Small intestine (tissue), 7 donors: ENCODE measurements at regions not wholly inside any gene's neighbourhood (a gene's known extent, or its start where the extent isn't known, plus 50 kb on each side); places are given as distances from the start of the nearest gene placed in this dataset.

Source experiments
- DNase-seq, 2 donors: peaks; one replicate each; pipeline versions ENCODE4 v3.0.0 to v3.0.0-alpha.2; 2013
- FAIRE-seq: peaks from 2 replicates; lab custom pipeline; 2012; peaks lifted over from hg19 to GRCh38; lab: Jason Lieb, UNC
- H3K27ac ChIP-seq, 3 donors: one replicate each; pipeline ENCODE4 v1.5.1; 2013; ENCODE audit warnings: low read length in 2 of 3, mild to moderate bottlenecking in 2 of 3, control low read depth in 1 of 3, inconsistent platforms in 1 of 3, low read depth in 1 of 3, moderate library complexity in 1 of 3
- H3K27me3 ChIP-seq, 3 donors: one replicate each; pipeline ENCODE4 v1.6.1; 2013; ENCODE audit warnings: low read length in 3 of 3, inconsistent platforms in 1 of 3; ENCODE audit not compliant: control insufficient read depth in 3 of 3, insufficient read depth in 3 of 3
- H3K36me3 ChIP-seq, 3 donors: one replicate each; pipeline ENCODE4 v1.6.1; 2013; ENCODE audit warnings: low read length in 3 of 3, inconsistent platforms in 1 of 3, low read depth in 1 of 3, mild to moderate bottlenecking in 1 of 3, moderate library complexity in 1 of 3; ENCODE audit not compliant: control insufficient read depth in 3 of 3, insufficient read depth in 2 of 3
- H3K4me1 ChIP-seq, 3 donors: one replicate each; pipeline ENCODE4 v1.6.1; 2013; ENCODE audit warnings: low read length in 2 of 3, inconsistent platforms in 1 of 3, low read depth in 1 of 3, mild to moderate bottlenecking in 1 of 3, moderate library complexity in 1 of 3; ENCODE audit not compliant: control insufficient read depth in 3 of 3, insufficient read depth in 2 of 3
- H3K4me3 ChIP-seq, 3 donors: one replicate each; pipeline ENCODE4 v1.5.1; 2013; ENCODE audit warnings: low read length in 3 of 3, control low read depth in 1 of 3, inconsistent platforms in 1 of 3, low read depth in 1 of 3, mild to moderate bottlenecking in 1 of 3, moderate library complexity in 1 of 3
- H3K9me3 ChIP-seq, 2 donors: one replicate each; pipeline ENCODE4 v1.6.1; 2013; ENCODE audit warnings: low read depth in 1 of 2, low read length in 1 of 2; ENCODE audit not compliant: control insufficient read depth in 2 of 2, insufficient read depth in 1 of 2
- WGBS, 3 donors: extraction: QIAGEN DNeasy Blood & Tissue Kit; methylation state at CpG; one replicate each; pipeline ENCODE4 v1.1.7; 2013; 5-methylcytosine and 5-hydroxymethylcytosine counted together
- donor health status: healthy with polysubstance abuse.
- donor health status: control.
- donor health status: control.
- donor health status: Bipolar disorder and iron deficiency.
- donor health status: healthy.

DNA sequence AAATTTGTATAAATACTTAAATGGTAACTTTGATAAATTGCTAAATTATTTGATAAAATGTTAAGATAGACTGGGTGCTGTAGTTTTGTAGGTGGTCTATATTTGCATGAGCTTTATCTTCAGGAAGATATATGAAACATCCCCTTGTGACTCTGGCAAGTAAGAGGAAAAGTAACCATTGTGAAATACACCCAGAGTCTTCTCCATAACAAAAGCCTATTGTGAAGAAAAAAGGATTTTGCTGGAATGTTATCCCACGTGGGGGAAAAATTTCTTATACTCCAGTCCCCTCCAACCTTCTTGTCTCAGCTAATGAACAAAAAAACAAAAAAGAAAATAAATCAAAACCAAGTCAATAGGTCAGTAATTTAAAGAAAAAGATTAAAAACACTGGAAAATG lies 600.7 kb downstream of the HDGFL1 start:
- DNase-seq (no peak), FAIRE-seq (no peak)
- H3K27ac ChIP-seq: no peak overlapping the region
- H3K4me3 ChIP-seq: no peak overlapping the region
- no peaks in the 10 kb centered on the region for H3K36me3 ChIP-seq
- no peaks in the 10 kb centered on the region for H3K4me1 ChIP-seq
- H3K9me3 ChIP-seq: peaks cover 0 to 18% of the 10 kb centered on the region in 2 donors
- H3K27me3 ChIP-seq: no peaks in the 10 kb centered on the region
- WGBS, 3 donors: 22 to 54% (median 39%) methylated on average over 1 of the region's 1 CpG

DNA sequence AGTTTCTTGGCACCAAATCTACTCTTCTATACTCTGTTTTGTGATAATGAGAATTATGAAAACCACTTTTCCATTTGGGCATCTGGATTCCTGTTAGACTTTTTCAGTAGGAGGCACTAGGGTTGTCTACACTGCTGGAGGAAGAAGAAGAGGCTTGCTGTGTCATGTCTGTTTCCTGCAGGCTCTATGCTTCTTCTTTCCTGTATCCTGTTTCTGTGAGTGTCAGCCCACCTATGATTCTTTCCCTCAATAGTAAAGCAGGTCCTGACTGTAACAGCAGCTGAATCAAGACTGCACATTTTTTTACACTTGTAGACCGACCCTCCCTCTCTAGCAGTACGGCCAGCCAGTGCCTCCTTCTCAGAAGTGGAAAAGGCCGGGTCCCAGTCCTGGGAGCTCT lies 603.9 kb downstream of the HDGFL1 start:
- WGBS, 3 donors: 56 to 70% (median 67%) methylated on average over 3 of the region's 3 CpGs
- no peak for FAIRE-seq
- H3K4me1 ChIP-seq: no peaks in the 10 kb centered on the region
- H3K36me3 ChIP-seq: no peaks in the 10 kb centered on the region
- no peak for DNase-seq
- H3K4me3 ChIP-seq: no peak overlapping the region
- H3K9me3 ChIP-seq: peaks cover 0 to 7% of the 10 kb centered on the region in 2 donors
- H3K27ac ChIP-seq: no peak overlapping the region
- H3K27me3 ChIP-seq: no peaks in the 10 kb centered on the region

DNA sequence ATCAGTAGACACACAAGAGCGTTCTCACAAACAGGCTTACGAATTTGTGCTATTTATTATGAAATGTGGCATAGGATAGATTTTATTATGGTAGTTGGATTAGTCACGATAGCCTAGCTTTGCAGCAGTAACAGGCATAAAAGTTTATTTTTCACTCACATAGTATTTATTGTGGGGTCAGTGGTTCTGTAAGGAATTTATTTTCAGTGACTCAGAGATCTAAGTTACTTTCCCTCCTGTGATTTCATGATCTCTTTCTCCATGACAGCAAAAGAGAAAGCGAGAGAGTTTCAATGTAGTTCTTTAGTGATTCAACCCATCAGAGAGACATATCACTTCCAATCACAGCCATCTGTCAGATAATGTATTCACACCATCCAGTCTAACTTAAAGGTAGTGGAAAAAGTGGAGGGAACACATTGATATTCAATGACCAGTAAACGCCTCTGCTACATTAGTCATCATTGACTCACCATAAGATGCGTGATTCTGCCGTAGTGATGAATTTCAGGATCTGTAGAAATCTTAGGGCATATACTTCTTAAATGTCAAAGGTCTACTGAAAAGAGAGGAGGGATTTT lies 605.5 kb downstream of the HDGFL1 start:
- H3K4me3 ChIP-seq: no peak overlapping the region
- no peaks in the 10 kb centered on the region for H3K36me3 ChIP-seq
- no peaks in the 10 kb centered on the region for H3K27me3 ChIP-seq
- WGBS, 3 donors: 74 to 84% (median 77%) methylated on average over 7 of the region's 7 CpGs
- no peak for FAIRE-seq
- H3K9me3 ChIP-seq: peaks cover 0 to 5% of the 10 kb centered on the region in 2 donors
- no peak overlapping the region for H3K27ac ChIP-seq
- no peaks in the 10 kb centered on the region for H3K4me1 ChIP-seq
- DNase-seq: no peak

DNA sequence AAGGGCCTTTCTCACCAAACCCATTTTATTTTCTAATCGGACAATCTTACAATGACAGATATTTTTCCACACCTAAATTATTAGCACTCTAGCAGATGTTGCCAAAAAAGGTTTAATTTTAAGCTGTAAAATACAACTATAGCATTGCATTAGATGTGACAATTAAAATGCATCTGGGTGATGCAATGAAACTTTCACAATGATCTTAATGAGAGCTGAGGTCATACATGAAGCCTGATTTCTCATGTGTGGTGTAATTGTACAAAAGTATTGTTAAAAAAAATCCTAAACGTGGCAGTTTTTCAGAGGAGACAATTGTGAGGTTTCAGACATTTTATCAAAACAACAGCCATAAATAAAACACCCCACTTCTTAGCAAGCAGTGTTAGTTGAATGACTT lies 606.0 kb downstream of the HDGFL1 start:
- no peak overlapping the region for H3K4me3 ChIP-seq
- 52 to 64% (median 64%) methylated on average over 2 of the region's 2 CpGs for WGBS, 3 donors

DNA sequence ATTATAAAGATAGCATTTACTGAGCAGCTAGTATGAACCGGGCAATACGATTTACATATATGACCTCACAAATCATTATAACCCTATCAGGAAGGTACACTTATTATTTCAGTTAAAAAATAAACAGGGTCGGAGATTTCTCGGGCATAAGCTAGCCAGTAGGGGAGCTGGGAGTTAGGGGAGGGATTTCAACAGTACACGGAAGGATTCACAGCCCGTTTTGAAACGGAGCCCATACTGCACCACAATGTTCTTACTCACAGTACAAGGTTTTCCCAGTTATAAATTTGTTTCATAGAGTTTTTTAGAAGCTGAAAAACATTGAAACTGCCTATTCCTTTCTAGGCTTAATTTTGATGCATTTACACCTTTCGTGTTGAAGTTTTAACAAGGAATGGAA lies 607.1 kb downstream of the HDGFL1 start:
- WGBS, 3 donors: 84 to 91% (median 89%) methylated on average over 8 of the region's 8 CpGs
- no peak for FAIRE-seq

More for the DNA sequence above, 606.0 kb downstream of the HDGFL1 start:
- FAIRE-seq (no peak), DNase-seq (no peak)
- Histone ChIP-seq H3K27ac (no peak overlapping the region), H3K4me1 (no peaks in the 10 kb centered on the region), H3K36me3 (no peaks in the 10 kb centered on the region), H3K9me3 (peaks cover 0 to 5% of the 10 kb centered on the region in 2 donors), H3K27me3 (no peaks in the 10 kb centered on the region)

DNA sequence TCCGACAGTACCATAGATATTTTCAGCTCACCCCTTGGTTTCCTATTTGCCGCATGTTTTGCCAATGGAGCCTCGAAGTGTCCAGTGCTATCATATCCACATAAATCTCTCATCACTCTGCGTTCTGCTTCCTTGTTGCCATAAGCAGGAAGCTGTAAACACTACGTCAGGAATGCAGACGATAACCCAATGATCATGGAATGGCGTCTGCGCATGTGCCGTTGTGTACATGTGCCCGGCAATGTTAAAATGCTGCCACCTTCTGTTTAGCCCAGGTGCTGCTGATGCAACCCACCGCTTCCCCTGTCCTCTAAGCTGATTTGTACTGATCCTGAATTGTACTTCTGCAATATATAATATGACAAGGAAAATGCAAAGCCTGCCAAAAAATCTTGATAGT lies 607.5 kb downstream of the HDGFL1 start:
- Histone ChIP-seq H3K27me3 (no peaks in the 10 kb centered on the region), H3K4me1 (no peaks in the 10 kb centered on the region), H3K4me3 (no peak overlapping the region), H3K9me3 (peaks cover 0 to 5% of the 10 kb centered on the region in 2 donors), H3K36me3 (no peaks in the 10 kb centered on the region), H3K27ac (no peak overlapping the region)
- DNase-seq: no peak
- 75 to 86% (median 85%) methylated on average over 11 of the region's 11 CpGs for WGBS, 3 donors
- FAIRE-seq: no peak

More for the DNA sequence above, 607.1 kb downstream of the HDGFL1 start:
- Histone ChIP-seq H3K27me3 (no peaks in the 10 kb centered on the region), H3K4me1 (no peaks in the 10 kb centered on the region), H3K9me3 (peaks cover 0 to 5% of the 10 kb centered on the region in 2 donors), H3K36me3 (no peaks in the 10 kb centered on the region), H3K27ac (no peak overlapping the region), H3K4me3 (no peak overlapping the region)
- no peak for DNase-seq

DNA sequence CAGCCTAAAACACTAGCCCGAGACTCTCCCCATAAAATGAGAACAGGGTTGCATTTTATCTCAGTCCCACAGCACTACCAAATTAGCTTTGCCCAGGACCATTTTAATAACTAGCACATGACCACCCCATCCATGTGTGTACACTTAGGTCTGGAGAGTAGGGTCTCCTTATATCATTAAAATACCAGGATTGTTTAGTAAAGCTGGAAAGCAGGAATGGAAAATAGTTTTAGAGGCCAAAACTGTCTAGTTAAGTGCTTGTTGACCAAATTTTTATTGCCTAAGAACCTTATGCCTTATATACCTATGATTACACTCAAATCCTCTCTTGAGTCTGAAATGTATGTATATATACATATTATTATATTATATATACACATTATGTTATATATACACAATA lies 608.4 kb downstream of the HDGFL1 start:
- H3K27me3 ChIP-seq: no peaks in the 10 kb centered on the region
- FAIRE-seq (no peak), DNase-seq (no peak)
- WGBS, 3 donors: 74 to 88% (median 85%) methylated on average over 1 of the region's 1 CpG
- no peak overlapping the region for H3K4me3 ChIP-seq
- H3K27ac ChIP-seq: no peak overlapping the region
- H3K36me3 ChIP-seq: no peaks in the 10 kb centered on the region
- H3K9me3 ChIP-seq: no peaks in the 10 kb centered on the region
- no peaks in the 10 kb centered on the region for H3K4me1 ChIP-seq

DNA sequence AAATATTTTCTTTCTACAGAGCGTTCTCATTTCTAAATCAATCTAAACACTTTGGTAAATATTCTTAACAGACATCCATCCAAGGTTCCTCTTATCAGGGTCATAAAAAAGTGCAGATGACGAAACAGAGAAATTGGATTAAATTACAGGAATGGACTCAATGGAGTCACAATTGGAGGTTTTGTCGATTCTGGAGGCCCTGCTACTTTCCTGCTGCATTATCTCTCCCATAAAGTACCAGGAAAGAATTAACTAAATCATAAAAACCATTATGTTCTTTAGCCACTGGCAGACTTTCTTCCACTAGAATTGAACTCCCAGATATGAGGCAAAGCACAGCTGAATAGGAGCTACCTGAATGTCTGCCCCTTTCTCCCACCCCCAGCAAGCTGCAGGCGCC lies 610.6 kb downstream of the HDGFL1 start:
- FAIRE-seq (no peak), DNase-seq (no peak)
- H3K9me3 ChIP-seq: no peaks in the 10 kb centered on the region
- H3K27me3 ChIP-seq: no peaks in the 10 kb centered on the region
- H3K4me1 ChIP-seq: no peaks in the 10 kb centered on the region
- no peak overlapping the region for H3K4me3 ChIP-seq
- H3K27ac ChIP-seq: no peak overlapping the region
- WGBS, 3 donors: 46 to 67% (median 57%) methylated on average over 4 of the region's 4 CpGs
- no peaks in the 10 kb centered on the region for H3K36me3 ChIP-seq
